LNCAP (cell line): ENCODE measurements at regions not wholly inside any gene's neighbourhood (a gene's known extent, or its start where the extent isn't known, plus 50 kb on each side); places are given as distances from the start of the nearest gene placed in this dataset.

Source experiments
- CTCF ChIP-seq: fragments of 450-650 bp; IDR thresholded peaks from 2 replicates; pipeline ENCODE4 v1.5.1; 2017; ENCODE audit warnings: mild to moderate bottlenecking

DNA sequence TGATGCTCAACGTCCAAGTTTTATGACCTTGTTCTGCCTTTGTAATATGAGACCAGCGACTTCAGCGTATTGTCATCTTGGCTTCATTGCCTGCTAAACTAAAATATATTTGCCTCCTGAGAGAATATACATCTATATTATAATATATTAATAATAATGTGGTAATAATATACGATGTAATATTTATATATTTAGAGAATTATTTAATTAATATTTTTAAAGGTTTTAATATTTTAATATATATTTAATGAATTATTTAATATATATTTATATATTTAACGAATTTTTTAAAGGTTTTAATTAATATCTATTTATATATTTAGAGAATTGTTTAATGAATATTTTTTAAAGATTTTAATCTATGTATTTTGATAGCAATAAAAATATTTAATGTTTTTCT is 700.7 kb downstream of the TAF11L14 start:
- TF ChIP-seq CTCF = no peak

DNA sequence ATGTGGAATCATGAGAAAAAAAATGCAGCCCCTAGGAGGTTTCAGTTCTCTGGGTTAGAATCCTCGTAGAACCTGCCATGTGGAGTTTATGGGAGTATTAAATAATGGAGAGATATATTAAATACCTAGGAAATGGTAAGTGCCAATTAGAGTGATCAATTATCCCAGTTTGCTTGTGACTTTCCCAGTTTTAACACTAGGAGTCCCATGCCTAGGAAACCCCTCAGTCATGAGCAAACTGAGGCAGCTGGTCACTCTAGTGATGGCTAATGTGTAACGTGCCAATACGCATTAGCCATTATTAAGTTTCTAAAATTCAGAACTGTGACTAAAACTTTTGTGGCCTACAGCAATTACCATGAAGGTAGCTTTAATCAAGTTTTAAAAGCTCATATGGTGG is 720.6 kb downstream of the TAF11L14 start:
- TF ChIP-seq CTCF = no peak

GRCh38 chr5:18357486-18357885 is 723.2 kb downstream of the TAF11L14 start:
- no peak for TF ChIP-seq CTCF

DNA sequence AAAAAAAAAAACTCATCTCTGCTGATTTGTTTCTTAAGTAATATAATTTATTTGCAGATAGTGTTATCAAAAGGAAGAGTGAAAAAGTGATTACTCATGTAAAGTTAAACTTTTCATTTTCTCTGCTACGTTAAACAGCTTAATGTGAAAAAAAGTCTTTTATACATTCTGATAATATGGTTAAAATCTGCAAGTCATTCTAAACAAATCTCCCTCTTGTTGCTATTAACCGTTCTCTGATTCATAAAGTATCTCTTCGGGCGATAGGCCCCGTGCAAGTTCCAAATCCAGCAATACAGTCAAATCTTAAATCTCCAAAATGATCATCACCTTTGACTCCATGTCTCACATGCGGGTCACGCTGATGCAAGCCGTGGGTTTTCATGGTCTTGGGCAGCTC is 732.0 kb downstream of the TAF11L14 start:
- no peak for TF ChIP-seq CTCF

GRCh38 chr5:18370531-18370930 is 736.3 kb downstream of the TAF11L14 start:
- no peak for TF ChIP-seq CTCF

- TF ChIP-seq CTCF = no peak
Measured at GRCh38 chr5:18375641-18376040, 741.4 kb downstream of the TAF11L14 start.

- no peak for TF ChIP-seq CTCF
Measured at GRCh38 chr5:18378066-18378465, 743.8 kb downstream of the TAF11L14 start.

DNA sequence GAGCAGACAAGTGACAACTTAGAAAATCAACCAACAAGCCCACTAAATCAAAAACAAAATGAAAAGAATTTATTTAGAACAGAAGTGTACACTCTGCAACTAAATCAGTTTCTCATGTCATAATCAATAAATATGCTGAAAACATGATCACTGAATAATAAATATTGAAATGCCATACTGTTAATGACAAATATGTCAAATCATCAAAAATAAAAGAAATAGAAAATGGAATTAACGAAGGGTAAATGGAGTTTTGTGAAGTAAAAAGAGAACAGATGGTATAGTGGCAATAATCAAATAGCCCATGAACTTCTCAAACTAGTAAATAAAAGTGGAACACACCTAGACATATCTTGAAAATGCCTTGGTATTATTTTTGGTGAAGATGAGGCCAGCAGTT is 744.9 kb downstream of the TAF11L14 start:
- TF ChIP-seq CTCF = no peak
